HEK293 (cell line): ENCODE measurements at regions not wholly inside any gene's neighbourhood (a gene's known extent, or its start where the extent isn't known, plus 50 kb on each side); places are given as distances from the start of the nearest gene placed in this dataset.

ENCODE experiments used
- CTCF ChIA-PET: fragments of 350-600 bp; formaldehyde crosslinking; extraction: SDS; loops from one replicate; lab custom pipeline; 2021; ENCODE audit warnings: antibody characterized with exemption; lab: Yijun Ruan, JAX
- POLR2A ChIA-PET: fragments of 300-600 bp; formaldehyde crosslinking; extraction: SDS; loops from one replicate; lab custom pipeline; 2020; ENCODE audit warnings: antibody characterized with exemption, inconsistent platforms; lab: Yijun Ruan, JAX
- H3K27ac ChIP-seq: fragments of 200-500 bp; sonication (Bioruptor generic); 2 replicates; pipeline ENCODE4 v1.5.1; 2014; ENCODE audit warnings: low read depth, low read length, control low read depth, inconsistent platforms; ENCODE audit errors: extremely low read depth
- H3K36me3 ChIP-seq, 2 experiments: fragments of 200-500 bp in 1 of 2; sonication (Bioruptor generic) in 1 of 2; 1 replicate in 1 of 2; 2 replicates in 1 of 2; pipeline ENCODE4 v1.5.1; 2014 to 2017; ENCODE audit warnings: inconsistent platforms in 2 of 2, low read length in 2 of 2; ENCODE audit not compliant: control insufficient read depth in 2 of 2, insufficient read depth in 1 of 2
- H3K4me1 ChIP-seq: fragments of 200-500 bp; sonication (Bioruptor generic); 2 replicates; pipeline ENCODE4 v1.5.1; 2014; ENCODE audit warnings: mild to moderate bottlenecking, low read length, inconsistent platforms; ENCODE audit not compliant: control insufficient read depth, insufficient read depth
- H3K4me3 ChIP-seq: 2 replicates; pipeline ENCODE4 v1.5.1; 2011; ENCODE audit warnings: low read depth, mild to moderate bottlenecking, control low read depth, low read length, moderate library complexity
- H3K9me3 ChIP-seq: fragments of 200-500 bp; sonication (Bioruptor generic); 2 replicates; pipeline ENCODE4 v1.5.1; 2014; ENCODE audit warnings: low read depth, low read length, inconsistent platforms; ENCODE audit not compliant: control insufficient read depth, insufficient read depth
- MEIS1 ChIP-seq: sonication (generic); formaldehyde crosslinking; IDR thresholded peaks from 2 replicates; pipeline ENCODE4 v1.8.1; 2022; ENCODE audit warnings: missing genetic modification reagents, mild to moderate bottlenecking, borderline replicate concordance
- SALL2 ChIP-seq: fragments of 450-650 bp; formaldehyde crosslinking; IDR thresholded peaks from 2 replicates; pipeline ENCODE4 v1.5.0; 2017; ENCODE audit warnings: missing biosample characterization, mild to moderate bottlenecking, missing genetic modification characterization, borderline replicate concordance
- SP7 ChIP-seq: fragments of 450-650 bp; formaldehyde crosslinking; IDR thresholded peaks from 2 replicates; pipeline ENCODE4 v1.5.1; 2016; ENCODE audit warnings: missing biosample characterization, missing genetic modification characterization
- ZFHX2 ChIP-seq: fragments of 450-650 bp; formaldehyde crosslinking; conservative IDR thresholded peaks from 2 replicates; pipeline ENCODE4 v1.5.1; 2016; ENCODE audit warnings: missing biosample characterization, missing genetic modification characterization
- ZNF239 ChIP-seq: fragments of 450-650 bp; formaldehyde crosslinking; IDR thresholded peaks from 2 replicates; pipeline ENCODE4 v1.5.1; 2016; ENCODE audit warnings: missing biosample characterization, missing genetic modification characterization
- ZNF404 ChIP-seq: fragments of 450-650 bp; formaldehyde crosslinking; IDR thresholded peaks from 2 replicates; pipeline ENCODE4 v1.5.1; 2017; ENCODE audit warnings: missing biosample characterization, missing genetic modification characterization
- ZNF544 ChIP-seq: fragments of 450-650 bp; formaldehyde crosslinking; IDR thresholded peaks from 2 replicates; pipeline ENCODE4 v1.5.0; 2017; ENCODE audit warnings: missing biosample characterization, missing genetic modification characterization
- TF ChIP-seq, protein P1 (sequence below): fragments of 450-650 bp; formaldehyde crosslinking; IDR thresholded peaks from 2 replicates; pipeline ENCODE4 v1.5.1; 2016; ENCODE audit warnings: missing biosample characterization, missing genetic modification characterization, low read depth

DNA sequence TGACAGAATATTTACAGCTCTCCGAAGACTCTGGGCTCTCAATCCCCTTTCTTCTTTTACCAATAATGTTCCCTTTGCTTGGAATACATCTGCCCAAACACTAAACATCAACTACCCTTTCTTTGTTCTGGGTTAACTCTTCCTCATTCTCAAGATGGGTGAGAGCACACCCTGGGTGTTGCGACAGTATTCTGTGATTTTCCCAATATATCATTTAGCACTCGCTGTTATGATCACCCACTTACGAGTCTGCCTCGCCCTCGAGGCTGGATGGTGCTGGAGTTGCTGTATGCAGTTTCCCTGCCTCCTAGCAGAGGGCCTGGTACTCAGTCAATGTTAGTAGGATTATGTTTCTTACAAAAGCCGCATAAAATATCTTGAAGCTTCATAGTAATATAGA, 93.2 kb downstream of the SOCS6 start:
- TF ChIP-seq ZNF544 (no peak), ZNF404 (tag by site-specific recombination) (no peak), ZNF239 (tag by site-specific recombination) (no peak)
- Histone ChIP-seq H3K4me1 (peaks cover 4% of the 10 kb centered on the region), H3K27ac (no peak overlapping the region), H3K9me3 (no peaks in the 10 kb centered on the region), H3K36me3 (no peaks in the 10 kb centered on the region), H3K4me3 (no peak overlapping the region)
- ChIA-PET POLR2A (no interaction called here), CTCF (interaction anchor here (0.7 to 1.6 kb wide), 4 partner anchors 8 to 186 kb away, joined by 3 to 7 read pairs (median 4); no protein-coding TSS in a partner anchor)

DNA sequence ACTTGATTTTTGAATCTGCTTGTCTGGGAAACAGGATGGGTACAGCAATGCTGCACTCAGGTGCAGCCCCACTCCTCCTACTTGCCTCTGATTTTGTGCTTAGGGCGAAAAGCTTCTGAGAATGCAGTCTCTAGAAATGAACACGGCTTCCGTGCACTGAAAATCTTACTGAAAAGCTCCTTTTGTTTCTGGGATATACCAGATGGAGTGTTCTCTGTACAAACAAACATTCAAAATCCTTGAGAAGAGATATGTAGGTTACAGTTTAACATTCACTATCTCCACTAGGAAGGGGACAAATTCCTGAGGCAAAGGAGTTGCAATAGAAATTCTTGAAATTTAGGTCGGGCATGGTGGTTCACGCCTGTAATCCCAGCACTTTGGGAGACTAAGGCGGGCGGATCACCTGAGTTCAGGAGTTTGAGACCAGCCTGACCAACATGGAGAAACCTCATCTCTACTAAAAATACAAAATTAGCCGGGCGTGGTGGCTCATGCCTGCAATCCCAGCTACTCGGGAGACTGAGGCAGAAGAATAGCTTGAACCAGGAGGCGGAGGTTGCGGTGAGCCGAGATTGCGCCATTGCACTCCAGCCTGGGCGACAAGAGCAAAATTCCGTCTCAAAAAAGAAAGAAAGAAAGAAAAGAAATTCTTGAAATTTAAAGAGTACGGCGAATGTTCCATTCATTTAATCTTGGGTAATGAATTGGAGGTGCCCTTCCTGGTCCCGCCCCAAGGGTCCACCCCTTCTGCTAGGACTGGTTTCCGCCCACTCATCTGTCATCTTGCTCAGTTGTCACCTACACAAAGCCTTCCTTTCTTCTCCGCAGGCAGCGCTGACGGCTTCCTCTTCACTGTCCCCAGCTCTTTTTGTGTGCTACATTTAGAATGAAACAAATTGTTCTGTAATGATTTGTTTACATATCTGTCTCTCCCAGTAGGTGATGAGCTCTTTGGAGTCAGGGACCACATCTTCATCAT, 92.4 kb downstream of the SOCS6 start:
- CTCF ChIA-PET: interaction anchor here (0.8 to 1.6 kb wide), 5 partner anchors 9 to 186 kb away, joined by 3 to 7 read pairs (median 4); no protein-coding TSS in a partner anchor
- Histone ChIP-seq H3K36me3 (no peaks in the 10 kb centered on the region), H3K4me3 (no peak overlapping the region), H3K4me1 (peaks cover 4% of the 10 kb centered on the region), H3K27ac (no peak overlapping the region), H3K9me3 (no peaks in the 10 kb centered on the region)
- POLR2A ChIA-PET: no interaction called here
- TF ChIP-seq ZFHX2: peak; percentile 36; the same call in 1 of the 2 replicates
- TF ChIP-seq, protein P1, sequence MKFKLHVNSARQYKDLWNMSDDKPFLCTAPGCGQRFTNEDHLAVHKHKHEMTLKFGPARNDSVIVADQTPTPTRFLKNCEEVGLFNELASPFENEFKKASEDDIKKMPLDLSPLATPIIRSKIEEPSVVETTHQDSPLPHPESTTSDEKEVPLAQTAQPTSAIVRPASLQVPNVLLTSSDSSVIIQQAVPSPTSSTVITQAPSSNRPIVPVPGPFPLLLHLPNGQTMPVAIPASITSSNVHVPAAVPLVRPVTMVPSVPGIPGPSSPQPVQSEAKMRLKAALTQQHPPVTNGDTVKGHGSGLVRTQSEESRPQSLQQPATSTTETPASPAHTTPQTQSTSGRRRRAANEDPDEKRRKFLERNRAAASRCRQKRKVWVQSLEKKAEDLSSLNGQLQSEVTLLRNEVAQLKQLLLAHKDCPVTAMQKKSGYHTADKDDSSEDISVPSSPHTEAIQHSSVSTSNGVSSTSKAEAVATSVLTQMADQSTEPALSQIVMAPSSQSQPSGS: no peak
- peak; percentile 73 for TF ChIP-seq MEIS1 (CRISPR knock-in tag)
- TF ChIP-seq SALL2 (tag by site-specific recombination): no peak
- TF ChIP-seq SP7 (tag by site-specific recombination): 0 out of 2 replicates have a peak, but pooled peaks have one; percentile 37
